HG03045 (cell line): ENCODE measurements at regions not wholly inside any gene's neighbourhood (a gene's known extent, or its start where the extent isn't known, plus 50 kb on each side); places are given as distances from the start of the nearest gene placed in this dataset.
"Not testable (repeated sequence)": the region's sequence is repeated elsewhere in the genome, so short reads cannot be mapped to it uniquely, and the experiment has no call there.

Source experiments
- ATAC-seq: cut with Tn5 transposase; IDR thresholded peaks from one replicate; pipeline ENCODE4 v1.9.1; 2021; ENCODE audit warnings: mild to moderate bottlenecking, moderate library complexity; ENCODE audit not compliant: unreplicated experiment

DNA sequence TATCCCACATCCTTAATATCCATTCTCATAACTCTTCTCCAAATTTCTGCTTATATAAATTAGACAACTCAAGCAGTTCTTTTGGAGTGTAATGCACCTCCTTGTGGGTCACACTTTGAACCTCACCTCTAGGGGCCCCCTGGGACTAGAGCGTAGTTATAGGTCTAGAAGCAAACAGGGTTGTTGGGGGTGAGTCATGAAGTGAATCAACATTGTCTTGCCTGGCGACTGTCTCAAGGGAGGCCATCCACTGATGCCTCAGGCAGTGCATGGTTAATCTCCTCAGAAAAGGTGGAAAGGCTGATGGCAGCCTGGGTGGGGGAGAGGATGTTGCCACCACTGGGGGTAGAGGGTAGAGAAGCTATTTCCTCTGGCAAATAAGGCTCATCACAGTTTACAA is 129.1 kb downstream of the TNFRSF21 start:
- no peak for ATAC-seq

DNA sequence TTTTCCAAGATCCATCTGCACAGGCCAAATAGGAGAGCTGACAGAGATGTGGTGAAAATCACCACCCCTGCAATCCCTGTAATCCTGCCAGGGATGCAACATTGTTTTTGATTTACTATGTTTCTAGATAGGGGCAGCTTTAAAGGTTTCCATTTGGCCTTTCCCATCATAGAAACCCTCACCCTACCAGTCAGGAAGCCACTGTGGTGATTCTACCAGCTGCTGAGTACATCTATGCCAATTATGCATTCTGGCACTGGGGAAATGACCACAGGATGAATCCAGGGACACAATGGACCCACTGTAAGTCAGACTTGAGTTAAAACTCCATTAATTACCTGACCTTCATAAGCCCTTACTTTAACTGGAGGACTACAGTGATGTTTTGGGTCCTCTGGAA is 130.4 kb downstream of the TNFRSF21 start:
- ATAC-seq = no peak

DNA sequence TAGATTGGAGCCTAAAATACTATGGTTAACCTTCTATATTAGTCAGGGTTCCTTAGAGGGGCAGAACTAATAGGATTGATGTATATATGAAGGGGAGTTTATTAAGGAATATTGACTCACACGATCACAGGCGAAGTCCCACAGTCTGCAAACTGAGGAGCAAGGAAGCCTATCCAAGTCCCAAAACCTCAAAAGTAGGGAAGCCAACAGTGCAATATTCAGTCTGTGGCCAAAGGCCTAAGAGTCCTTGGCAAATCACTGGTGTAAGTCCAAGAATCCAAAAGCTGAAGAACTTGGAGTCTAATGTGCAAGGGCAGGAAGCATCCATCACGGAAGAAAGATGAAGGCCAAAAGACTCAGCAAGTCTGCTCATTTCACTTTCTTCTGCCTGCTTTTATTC is 133.5 kb upstream of the ADGRF1 start:
- ATAC-seq = no peak

DNA sequence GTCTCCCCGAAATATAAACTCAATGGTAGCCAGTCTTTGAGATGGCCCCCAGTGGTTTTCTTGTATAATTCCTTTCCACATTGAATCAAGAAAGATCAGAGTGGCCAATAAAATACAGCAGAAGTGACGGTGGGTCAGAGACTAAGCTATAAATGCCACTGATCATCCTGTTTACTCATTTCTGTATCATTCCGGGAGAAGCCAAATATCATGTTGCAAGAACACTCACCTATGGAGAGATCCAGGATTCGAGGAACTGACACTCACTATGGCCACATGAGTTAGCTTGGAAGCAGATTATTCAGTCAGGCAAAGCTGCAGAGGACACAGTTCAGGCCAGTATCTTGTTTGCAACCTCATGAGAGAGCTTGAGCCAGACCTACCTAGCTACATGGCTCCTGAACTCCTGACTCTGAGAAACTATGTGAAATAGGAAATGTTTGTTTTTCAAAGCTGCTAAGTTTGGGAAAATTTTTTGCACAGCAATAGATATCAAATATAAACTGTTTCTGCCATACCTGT is 132.4 kb upstream of the ADGRF1 start:
- no peak for ATAC-seq

DNA sequence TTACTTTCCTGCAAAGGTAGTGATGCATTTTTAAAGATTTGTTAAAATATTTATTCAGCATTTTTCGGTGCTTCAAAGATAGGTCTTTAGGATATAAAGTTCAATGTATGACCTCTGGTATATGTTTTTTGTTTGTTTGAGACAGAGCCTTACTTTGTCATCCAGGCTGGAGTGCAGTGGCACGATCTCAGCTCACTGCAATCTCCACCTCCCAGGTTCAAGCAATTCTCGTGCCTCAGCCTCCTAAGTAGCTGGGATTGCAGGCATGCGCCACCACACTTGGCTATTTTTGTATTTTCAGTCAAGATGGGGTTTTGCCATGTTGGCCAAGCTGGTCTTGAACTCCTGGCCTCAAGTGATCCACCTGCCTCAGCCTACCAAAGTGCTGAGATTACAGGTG is 131.9 kb upstream of the ADGRF1 start:
- not testable (repeated sequence) for ATAC-seq

DNA sequence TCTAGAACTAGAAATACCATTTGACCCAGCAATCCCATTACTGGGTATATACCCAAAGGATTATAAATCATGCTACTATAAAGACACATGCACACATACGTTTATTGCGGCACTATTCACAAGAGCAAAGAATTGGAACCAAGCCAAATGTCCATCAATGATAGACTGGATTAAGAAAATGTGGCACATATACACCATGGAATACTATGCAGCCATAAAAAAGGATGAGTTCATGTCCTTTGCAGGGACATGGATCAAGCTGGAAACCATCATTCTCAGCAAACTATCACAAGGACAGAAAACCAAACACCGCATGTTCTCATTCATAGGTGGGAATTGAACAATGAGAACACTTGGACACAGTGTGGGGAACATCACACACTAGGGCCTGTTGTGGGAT is 131.0 kb upstream of the ADGRF1 start:
- ATAC-seq = not testable (repeated sequence)

DNA sequence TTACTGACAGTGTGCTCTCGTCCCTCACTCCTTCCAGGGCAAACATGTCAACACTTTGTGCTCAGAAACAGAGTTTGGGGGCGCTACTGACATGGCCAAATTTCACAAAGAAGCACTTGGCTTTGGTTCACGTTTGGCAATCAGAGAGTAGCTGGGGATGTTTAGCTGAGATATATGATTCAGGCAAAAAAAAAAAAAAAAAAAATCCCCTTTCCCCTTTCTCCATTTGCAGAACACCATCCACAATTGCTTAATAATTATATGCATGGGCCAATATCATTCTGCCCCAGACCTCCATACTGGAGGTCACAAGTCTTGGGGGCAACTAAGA is 128.4 kb upstream of the ADGRF1 start:
- no peak for ATAC-seq

DNA sequence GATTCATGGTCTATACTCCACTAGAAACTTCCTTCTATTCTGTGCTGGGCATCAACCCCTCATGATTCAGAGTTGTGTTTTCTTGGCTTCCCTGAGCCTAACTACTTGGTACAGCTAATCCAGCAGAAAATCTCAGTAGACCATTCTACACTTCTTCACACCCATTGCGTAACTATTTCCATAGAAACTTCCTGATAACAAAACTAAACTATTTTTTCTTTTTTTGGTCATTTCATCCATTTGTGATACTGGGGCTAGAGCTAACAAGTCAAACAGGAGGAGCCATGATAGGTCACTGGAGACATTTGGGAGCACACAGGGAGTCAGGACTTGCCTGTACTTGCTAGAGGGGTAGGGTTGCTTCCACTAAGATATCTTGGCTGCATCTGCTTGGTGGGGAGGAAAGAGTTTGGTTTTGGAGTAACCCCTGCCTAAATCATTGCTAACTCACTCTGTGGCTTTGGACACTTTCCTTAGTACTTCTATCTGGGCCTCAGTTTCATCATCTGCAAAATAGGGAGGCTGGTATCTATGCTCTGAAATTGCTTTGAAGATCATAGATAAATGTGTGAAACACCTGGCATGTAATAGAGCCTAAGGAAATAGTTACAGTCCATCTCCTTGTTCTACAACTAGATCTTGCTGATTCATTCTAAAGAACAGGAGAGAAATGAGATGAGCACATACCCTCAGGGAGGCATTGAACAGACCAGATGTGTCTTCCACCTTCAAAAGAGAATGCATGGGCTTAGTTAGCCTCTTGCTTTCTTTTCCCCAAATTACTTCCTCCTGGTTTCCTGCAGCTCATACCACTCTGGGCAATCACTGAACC is 127.9 kb upstream of the ADGRF1 start:
- ATAC-seq = no peak

DNA sequence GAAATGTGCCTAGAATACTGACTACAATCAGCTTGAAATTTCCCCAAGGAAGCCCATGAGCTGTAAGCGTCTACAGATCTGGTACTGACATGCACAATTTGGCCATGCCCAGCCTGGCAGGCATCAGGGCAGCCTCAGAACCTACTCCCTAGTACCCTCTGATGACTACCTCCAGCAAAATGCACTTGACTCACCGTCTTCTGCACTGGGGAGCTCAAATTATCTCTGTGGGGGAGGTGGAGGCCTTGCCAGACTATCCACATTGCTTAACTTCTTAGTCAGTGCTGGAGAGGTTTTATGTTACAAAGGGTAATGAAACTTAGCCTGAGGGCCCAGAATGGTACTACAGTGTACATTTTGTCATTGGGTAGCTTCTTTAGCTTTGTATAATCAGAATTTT is 126.0 kb upstream of the ADGRF1 start:
- no peak for ATAC-seq

DNA sequence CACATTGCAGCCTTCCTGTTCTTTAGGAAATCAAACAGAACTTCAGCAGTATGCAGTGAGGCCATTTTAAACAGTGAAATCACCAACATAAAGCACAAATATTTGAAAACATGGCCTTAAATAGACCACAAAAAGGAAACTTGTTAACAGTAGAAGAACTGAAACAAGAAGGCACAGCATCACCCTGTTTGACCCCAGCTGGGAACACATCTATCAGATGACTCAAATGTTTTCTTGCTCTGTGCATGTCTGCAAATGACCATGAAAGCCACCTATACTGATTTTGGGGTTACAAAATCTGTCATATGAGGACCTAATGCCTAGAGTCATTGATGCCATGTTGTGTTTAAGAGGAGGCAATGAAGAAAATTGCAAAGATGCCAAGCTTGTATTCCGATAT is 123.8 kb upstream of the ADGRF1 start:
- peak; percentile 62 for ATAC-seq

DNA sequence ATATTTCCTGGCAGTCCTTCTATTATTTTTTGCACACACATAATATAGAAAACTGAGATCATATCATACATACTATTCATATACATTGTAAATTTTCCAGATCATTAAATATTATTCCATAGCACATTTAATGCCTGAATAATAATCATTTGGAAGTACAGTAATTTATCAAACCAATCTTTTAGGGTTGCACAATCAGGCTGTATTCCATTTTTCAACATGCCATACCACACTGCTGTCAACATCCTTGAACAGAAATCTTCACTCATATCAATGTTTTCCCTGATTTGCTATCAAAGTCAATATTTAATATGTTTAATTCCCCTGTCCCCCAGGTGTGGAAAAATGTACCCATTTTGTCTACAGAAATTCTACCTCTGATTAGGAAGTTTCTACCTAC is 122.7 kb upstream of the ADGRF1 start:
- no peak for ATAC-seq

DNA sequence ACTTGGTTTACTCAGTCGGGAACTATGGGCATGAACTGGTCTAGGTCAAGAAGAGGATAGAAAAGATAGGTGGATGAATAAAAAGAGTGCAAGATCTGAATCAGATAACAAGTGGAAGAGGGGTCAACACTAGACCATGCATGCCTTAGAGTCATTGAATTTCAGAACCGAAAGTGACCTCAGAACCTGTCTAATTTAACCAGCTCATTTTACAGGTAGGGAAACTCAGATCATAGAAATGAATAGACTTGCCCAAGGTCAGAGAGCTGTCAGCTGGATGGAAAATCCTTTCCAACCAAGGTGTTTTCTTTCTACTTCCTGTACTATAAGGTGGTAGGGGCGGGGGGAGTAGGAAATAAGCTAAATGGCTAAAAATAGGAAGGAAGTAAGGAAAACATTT is 121.4 kb upstream of the ADGRF1 start:
- ATAC-seq = no peak

DNA sequence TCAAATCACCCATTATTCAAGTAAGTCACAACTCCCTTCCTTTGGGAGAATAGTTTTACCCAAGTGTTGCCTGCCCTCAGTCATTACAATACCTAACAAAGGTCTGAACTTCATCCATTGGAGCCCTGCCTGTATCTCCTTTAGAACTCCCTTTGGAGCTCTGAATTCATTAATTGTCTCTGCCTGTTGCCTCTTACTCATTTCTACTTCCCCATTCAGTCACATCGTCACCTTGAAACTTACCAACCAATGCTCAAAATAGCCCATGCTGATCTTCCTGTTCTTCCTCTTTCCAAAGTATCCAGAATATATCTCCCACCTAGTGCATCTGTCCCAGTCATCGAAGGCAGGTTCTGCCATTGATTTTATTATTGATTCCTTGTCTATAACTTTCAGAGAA is 120.7 kb upstream of the ADGRF1 start:
- no peak for ATAC-seq

DNA sequence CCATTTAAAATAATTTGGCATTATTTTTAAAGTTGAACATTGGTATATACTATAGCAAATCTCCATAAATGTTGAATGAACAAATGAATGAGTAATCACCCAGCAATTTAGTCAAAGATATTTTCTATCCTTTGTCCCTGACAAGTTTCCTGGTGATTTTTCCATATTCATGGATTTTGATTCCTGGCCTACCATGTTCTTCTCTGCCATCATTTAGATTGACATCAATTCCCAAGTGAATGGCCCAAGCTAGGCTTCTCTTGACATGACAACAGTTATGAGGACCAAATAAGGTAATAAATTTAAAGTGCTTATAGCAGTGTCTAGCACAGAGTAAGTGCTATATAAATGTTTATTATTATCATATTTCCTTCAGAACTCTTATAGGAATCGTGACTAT is 120.1 kb upstream of the ADGRF1 start:
- no peak for ATAC-seq

DNA sequence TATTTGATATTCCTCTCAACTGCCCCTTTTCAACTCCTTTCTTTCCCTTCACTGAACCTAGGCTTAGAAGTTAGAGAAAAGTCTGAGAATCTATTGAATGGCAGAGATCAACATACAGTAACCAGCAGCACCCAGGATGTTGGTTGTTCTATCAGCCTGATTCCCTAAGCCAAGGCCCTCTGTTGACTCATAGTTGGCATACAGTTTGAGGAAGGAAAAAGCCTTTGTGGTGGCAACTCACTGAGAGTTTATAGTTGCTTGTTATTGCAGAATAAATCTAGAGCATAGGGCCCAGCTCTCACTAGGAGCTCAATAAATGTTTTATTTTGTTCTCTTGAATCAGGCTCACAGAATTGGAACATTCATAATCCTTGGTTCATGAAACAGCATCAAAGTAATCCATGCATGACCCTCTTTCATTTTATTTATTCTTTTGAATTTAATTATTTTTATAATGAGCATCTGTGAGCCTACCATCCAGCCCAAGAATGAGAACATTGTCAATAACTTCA is 119.1 kb upstream of the ADGRF1 start:
- no peak for ATAC-seq

DNA sequence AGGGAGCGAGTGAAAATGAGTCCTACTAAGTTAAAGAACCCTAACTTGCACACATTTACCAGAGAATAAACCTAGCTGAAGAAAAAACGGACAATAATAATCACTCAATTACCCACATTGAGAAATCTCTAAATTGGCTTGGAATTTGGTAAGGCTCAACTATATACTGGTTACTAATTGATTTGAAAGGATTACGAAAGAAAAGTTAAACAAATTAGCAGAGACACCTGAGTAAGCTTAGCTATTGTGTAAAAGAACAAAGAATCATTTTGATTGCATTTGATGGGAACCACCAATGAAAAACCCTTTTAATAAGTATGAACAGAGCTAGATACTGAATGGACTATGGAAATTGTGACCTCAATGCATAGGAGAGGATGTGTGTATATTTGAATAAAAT is 118.6 kb upstream of the ADGRF1 start:
- ATAC-seq = no peak

DNA sequence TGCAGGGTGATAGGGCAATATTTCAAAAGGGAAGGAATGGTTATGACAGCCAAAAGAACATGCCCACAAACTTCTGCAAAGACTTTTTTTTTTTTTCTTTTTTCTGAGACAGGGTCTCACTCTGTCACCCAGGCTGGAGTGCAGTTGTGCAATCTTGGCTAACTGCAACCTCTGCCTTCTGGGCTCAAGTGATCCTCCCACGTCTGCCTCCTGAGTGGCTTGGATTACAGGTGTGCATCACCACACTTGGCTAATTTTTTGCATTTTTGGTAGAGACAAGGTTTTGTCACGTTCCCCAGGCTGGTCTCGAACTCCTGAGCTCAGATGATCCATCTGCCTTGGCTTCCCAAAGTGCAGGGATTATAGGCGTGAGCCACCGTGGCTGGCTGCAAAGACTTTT is 117.6 kb upstream of the ADGRF1 start:
- ATAC-seq = no peak

DNA sequence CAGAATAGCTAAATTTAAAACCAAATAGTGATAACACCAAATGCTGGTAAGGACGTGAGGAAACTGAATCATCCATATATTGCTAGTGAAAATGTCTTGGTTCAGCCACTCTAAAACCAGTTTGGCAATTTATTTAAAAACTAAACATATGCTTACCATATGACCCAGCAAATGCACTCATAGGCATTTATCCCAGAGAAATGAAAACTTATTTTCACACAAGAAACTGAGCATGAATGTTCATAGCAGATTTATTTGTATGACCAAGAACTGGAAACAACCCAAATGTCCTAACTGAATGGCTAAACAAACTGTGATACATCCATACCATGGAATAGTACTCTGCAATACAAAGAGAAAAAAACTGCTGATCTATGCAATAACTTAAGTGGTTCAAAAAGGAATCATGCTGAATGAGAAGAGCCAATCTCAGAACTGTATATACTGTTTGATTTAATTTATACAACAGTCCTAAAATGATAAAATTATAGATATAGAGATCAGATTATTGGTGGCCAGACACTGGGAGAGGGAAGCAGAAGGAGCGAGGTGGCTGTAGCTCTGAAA is 115.6 kb upstream of the ADGRF1 start:
- no peak for ATAC-seq

DNA sequence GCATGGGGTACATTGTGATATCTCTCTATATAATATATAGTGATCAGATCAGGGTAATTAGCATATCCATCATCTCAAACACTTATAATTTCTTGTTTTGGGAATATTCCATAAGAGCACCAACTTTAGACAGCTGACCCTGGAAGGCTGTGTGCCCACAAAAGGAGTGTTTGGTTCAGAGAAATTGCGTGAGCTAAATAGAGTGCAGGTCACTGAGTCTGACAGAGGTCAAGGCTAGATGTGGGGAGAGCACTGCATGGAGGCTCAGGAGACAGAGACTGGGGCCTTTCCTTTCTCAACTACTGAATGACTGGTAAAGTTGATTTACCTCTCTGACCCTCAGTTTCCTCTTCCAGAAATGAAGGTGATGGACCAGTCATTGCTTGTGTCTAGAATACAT is 114.9 kb upstream of the ADGRF1 start:
- ATAC-seq = no peak

DNA sequence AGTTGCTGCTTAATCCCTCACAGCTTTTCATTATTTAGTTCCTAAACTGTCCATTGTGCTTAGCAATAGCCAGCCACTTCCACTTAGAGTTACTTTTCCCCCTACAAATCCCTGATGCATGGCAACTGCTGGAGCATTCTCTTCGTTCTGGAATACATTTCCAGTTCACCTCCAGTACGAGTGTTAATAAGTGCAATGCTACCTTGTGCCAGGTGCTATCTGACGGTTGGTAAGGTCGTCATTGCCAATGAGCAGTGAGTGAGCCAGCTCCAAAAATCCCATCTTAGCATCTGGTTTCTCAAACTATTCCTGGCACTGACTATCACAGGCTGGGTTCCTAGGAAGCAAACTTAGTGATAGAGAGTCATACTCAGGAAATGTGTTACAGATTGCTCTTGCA is 114.1 kb upstream of the ADGRF1 start:
- ATAC-seq = no peak

DNA sequence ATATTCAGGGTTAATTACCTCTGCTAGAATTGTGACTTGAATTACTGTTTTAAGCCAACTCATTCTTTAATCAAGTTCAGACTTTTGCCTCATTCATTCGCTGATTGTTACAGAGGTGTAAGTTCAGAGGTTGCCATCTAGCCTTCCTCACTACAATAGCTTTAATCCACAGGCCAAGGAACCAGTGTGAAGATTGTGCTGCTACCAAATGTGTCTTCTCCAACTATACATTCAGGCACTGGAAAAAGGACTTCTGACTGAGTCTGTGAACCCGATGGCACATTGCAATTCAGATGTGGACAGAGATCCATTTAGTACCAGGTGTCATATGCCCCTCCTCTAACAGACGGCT is 111.2 kb upstream of the ADGRF1 start:
- ATAC-seq = no peak

DNA sequence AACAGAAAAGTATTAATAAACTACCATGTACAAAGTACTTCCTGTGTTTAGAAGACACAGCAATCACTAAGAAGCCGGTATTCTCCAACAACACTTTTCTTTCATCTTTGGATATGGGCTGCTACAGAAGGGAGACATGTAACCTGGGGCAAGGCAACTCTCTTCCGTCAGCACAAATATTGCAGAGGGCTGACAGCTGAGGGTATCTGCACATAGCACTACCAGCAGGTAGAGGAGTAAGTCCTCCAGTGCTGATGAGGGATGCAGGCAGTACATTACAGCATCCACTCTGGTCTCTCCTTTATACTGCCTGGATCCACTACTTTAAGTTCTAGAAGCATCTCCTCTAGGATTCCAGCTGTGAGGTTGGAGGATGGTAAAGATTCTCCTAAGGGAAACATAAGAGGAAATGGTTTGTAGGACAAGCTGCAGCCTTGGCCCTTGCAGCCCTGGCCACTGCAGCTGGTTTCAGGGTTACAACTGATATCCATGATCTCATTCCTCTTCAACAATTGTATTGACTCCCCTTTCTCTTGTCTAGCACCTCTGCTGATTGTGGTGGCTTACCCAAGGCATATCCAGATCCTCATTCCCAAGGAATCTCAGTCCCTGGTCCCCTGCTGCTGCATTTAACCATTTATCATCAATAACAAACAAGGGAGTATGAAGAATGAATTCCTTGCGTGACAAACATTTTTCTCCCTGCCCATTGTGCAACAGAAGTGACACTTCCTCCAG is 110.7 kb upstream of the ADGRF1 start:
- no peak for ATAC-seq
